ENCODE measurements at regions not wholly inside any gene's neighbourhood (a gene's known extent, or its start where the extent isn't known, plus 50 kb on each side); places are given as distances from the start of the nearest gene placed in this dataset.

- no peaks in the 10 kb centered on the region for H3K4me1 ChIP-seq (replicated peaks)
Observed at GRCh38 chr2:11977766-11978524, 231.5 kb downstream of the LPIN1 start.

GRCh38 chr2:11980809-11981208, 234.4 kb downstream of the LPIN1 start:
- Histone ChIP-seq H3K9me3 (replicated peaks) (no peaks in the 10 kb centered on the region), H3K36me3 (no peaks in the 10 kb centered on the region), H3K4me3 (no peak overlapping the region), H3K27me3 (replicated peaks) (no peaks in the 10 kb centered on the region), H3K4me1 (replicated peaks) (no peaks in the 10 kb centered on the region), H3K27ac (no peak overlapping the region)
- no peak for DNase-seq (ENCODE audit: low read depth in 1 of 2, low spot score in 2 of 2)

More at GRCh38 chr2:11977766-11978524, 231.5 kb downstream of the LPIN1 start:
- Histone ChIP-seq H3K27ac (no peak overlapping the region), H3K4me3 (no peak overlapping the region), H3K36me3 (no peaks in the 10 kb centered on the region), H3K9me3 (replicated peaks) (no peaks in the 10 kb centered on the region), H3K27me3 (replicated peaks) (no peaks in the 10 kb centered on the region)
- no peak for DNase-seq (ENCODE audit: low read depth in 1 of 2, low spot score in 2 of 2)

GRCh38 chr2:11983401-11983800, 237.0 kb downstream of the LPIN1 start:
- Histone ChIP-seq H3K4me3 (no peak overlapping the region), H3K4me1 (replicated peaks) (no peaks in the 10 kb centered on the region), H3K36me3 (no peaks in the 10 kb centered on the region), H3K9me3 (replicated peaks) (no peaks in the 10 kb centered on the region), H3K27ac (no peak overlapping the region), H3K27me3 (replicated peaks) (no peaks in the 10 kb centered on the region)
- DNase-seq (ENCODE audit: low read depth in 1 of 2, low spot score in 2 of 2), result no peak

- DNase-seq (ENCODE audit: low read depth in 1 of 2, low spot score in 2 of 2), result no peak
- H3K4me3 ChIP-seq, result no peak overlapping the region
- no peaks in the 10 kb centered on the region for H3K27me3 ChIP-seq (replicated peaks)
- H3K27ac ChIP-seq, result no peak overlapping the region
- no peaks in the 10 kb centered on the region for H3K4me1 ChIP-seq (replicated peaks)
- no peaks in the 10 kb centered on the region for H3K9me3 ChIP-seq (replicated peaks)
- no peaks in the 10 kb centered on the region for H3K36me3 ChIP-seq
Observed at GRCh38 chr2:11983870-11984269, 237.4 kb downstream of the LPIN1 start.

GRCh38 chr2:11984316-11985158, 238.1 kb downstream of the LPIN1 start:
- DNase-seq (ENCODE audit: low read depth in 1 of 2, low spot score in 2 of 2), result no peak
- Histone ChIP-seq H3K27me3 (replicated peaks) (no peaks in the 10 kb centered on the region), H3K4me3 (no peak overlapping the region), H3K9me3 (replicated peaks) (no peaks in the 10 kb centered on the region), H3K27ac (no peak overlapping the region), H3K4me1 (replicated peaks) (no peaks in the 10 kb centered on the region), H3K36me3 (no peaks in the 10 kb centered on the region)

- no peaks in the 10 kb centered on the region for H3K36me3 ChIP-seq
- DNase-seq (ENCODE audit: low read depth in 1 of 2, low spot score in 2 of 2), result no peak
- H3K4me3 ChIP-seq, result no peak overlapping the region
- no peaks in the 10 kb centered on the region for H3K9me3 ChIP-seq (replicated peaks)
- no peak overlapping the region for H3K27ac ChIP-seq
- no peaks in the 10 kb centered on the region for H3K4me1 ChIP-seq (replicated peaks)
- no peaks in the 10 kb centered on the region for H3K27me3 ChIP-seq (replicated peaks)
Observed at GRCh38 chr2:11985817-11986566, 239.6 kb downstream of the LPIN1 start.

GRCh38 chr2:11987151-11987550, 240.7 kb downstream of the LPIN1 start:
- no peaks in the 10 kb centered on the region for H3K27me3 ChIP-seq (replicated peaks)
- no peaks in the 10 kb centered on the region for H3K36me3 ChIP-seq
- no peaks in the 10 kb centered on the region for H3K4me1 ChIP-seq (replicated peaks)
- no peak overlapping the region for H3K27ac ChIP-seq
- no peaks in the 10 kb centered on the region for H3K9me3 ChIP-seq (replicated peaks)
- no peak overlapping the region for H3K4me3 ChIP-seq
- no peak for DNase-seq (ENCODE audit: low read depth in 1 of 2, low spot score in 2 of 2)

- Histone ChIP-seq H3K4me1 (replicated peaks) (no peaks in the 10 kb centered on the region), H3K27ac (no peak overlapping the region), H3K9me3 (replicated peaks) (no peaks in the 10 kb centered on the region), H3K4me3 (no peak overlapping the region), H3K27me3 (replicated peaks) (no peaks in the 10 kb centered on the region), H3K36me3 (no peaks in the 10 kb centered on the region)
- no peak for DNase-seq (ENCODE audit: low read depth in 1 of 2, low spot score in 2 of 2)
Observed at GRCh38 chr2:11988691-11989353, 242.4 kb downstream of the LPIN1 start.

GRCh38 chr2:11989354-11989703, 242.9 kb downstream of the LPIN1 start:
- no peak for DNase-seq (ENCODE audit: low read depth in 1 of 2, low spot score in 2 of 2)
- Histone ChIP-seq H3K36me3 (no peaks in the 10 kb centered on the region), H3K27me3 (replicated peaks) (no peaks in the 10 kb centered on the region), H3K4me1 (replicated peaks) (no peaks in the 10 kb centered on the region), H3K9me3 (replicated peaks) (no peaks in the 10 kb centered on the region), H3K27ac (no peak overlapping the region), H3K4me3 (no peak overlapping the region)

GRCh38 chr2:11990576-11990975, 244.1 kb downstream of the LPIN1 start:
- DNase-seq (ENCODE audit: low read depth in 1 of 2, low spot score in 2 of 2), result no peak
- Histone ChIP-seq H3K4me1 (replicated peaks) (no peaks in the 10 kb centered on the region), H3K9me3 (replicated peaks) (0 out of 2 replicates have a peak, but pooled peaks cover 3% of the 10 kb centered on the region)

GRCh38 chr2:11993749-11994148, 247.3 kb downstream of the LPIN1 start:
- Histone ChIP-seq H3K4me3 (no peak overlapping the region), H3K4me1 (replicated peaks) (peaks cover 14% of the 10 kb centered on the region), H3K36me3 (no peaks in the 10 kb centered on the region), H3K27me3 (replicated peaks) (no peaks in the 10 kb centered on the region), H3K27ac (no peak overlapping the region), H3K9me3 (replicated peaks) (0 out of 2 replicates have a peak, but pooled peaks cover 3% of the 10 kb centered on the region)
- no peak for DNase-seq (ENCODE audit: low read depth in 1 of 2, low spot score in 2 of 2)

More at GRCh38 chr2:11990576-11990975, 244.1 kb downstream of the LPIN1 start:
- Histone ChIP-seq H3K4me3 (no peak overlapping the region), H3K27ac (no peak overlapping the region), H3K27me3 (replicated peaks) (no peaks in the 10 kb centered on the region), H3K36me3 (no peaks in the 10 kb centered on the region)

GRCh38 chr2:11995456-11995855, 249.0 kb downstream of the LPIN1 start:
- 0 out of 2 replicates have a peak, but pooled peaks cover 3% of the 10 kb centered on the region for H3K9me3 ChIP-seq (replicated peaks)
- H3K27ac ChIP-seq, result no peak overlapping the region
- peaks cover 15% of the 10 kb centered on the region for H3K4me1 ChIP-seq (replicated peaks)
- DNase-seq (ENCODE audit: low read depth in 1 of 2, low spot score in 2 of 2), result no peak
- H3K4me3 ChIP-seq, result no peak overlapping the region
- H3K27me3 ChIP-seq (replicated peaks), result no peaks in the 10 kb centered on the region
- no peaks in the 10 kb centered on the region for H3K36me3 ChIP-seq

- H3K27me3 ChIP-seq (replicated peaks), result no peaks in the 10 kb centered on the region
- H3K4me3 ChIP-seq, result no peak overlapping the region
- DNase-seq (ENCODE audit: low read depth in 1 of 2, low spot score in 2 of 2), result no peak
- no peak overlapping the region for H3K27ac ChIP-seq
- H3K36me3 ChIP-seq, result no peaks in the 10 kb centered on the region
- H3K4me1 ChIP-seq (replicated peaks), result peaks cover 15% of the 10 kb centered on the region
- 0 out of 2 replicates have a peak, but pooled peaks cover 3% of the 10 kb centered on the region for H3K9me3 ChIP-seq (replicated peaks)
Observed at GRCh38 chr2:11996618-11997017, 250.2 kb downstream of the LPIN1 start.
